ENCODE measurements at regions not wholly inside any gene's neighbourhood (a gene's known extent, or its start where the extent isn't known, plus 50 kb on each side); places are given as distances from the start of the nearest gene placed in this dataset.

DNA sequence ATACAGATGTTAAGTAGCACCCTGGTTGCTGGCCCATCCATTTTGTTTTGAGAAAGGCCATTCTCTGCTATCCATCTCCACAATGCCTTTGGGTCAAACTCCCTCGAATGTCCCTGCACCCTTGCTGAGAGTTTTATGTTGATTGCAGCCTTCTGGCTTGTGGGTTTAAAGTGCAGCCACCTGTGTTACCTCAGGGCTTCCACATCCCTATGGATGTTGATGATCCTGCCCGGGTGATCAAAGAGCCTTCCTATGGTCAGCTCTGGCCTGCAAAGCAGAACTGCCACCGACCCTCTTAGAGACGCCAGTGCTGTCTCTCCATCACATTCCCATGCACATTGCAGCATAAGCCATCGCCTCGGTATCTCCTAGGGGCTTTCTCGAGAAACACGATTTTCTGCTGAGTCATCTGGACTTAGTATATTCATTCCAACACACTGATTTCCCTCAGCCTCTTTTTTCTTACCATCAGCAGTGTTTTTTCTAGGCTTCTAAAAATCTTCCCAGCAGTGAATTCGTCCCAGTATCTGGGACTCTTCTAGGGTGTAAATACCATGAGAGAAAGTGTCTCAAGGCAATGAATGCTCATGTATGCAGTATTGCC lies 585.7 kb upstream of the TMEM132C start:
- TF ChIP-seq MXI1 (conservative IDR thresholded peaks at IDR 0.05; ENCODE audit: poor library complexity, severe bottlenecking) (no peak), TAF1 (IDR thresholded peaks at IDR 0.05; ENCODE audit: low read depth) (no peak), EP300 (conservative IDR thresholded peaks at IDR 0.05; ENCODE audit: poor library complexity, severe bottlenecking) (no peak), EZH2 (IDR thresholded peaks at IDR 0.05; ENCODE audit: borderline replicate concordance, insufficient read depth, low read length, poor library complexity, severe bottlenecking) (no peak)
- TF ChIP-seq, protein P1, sequence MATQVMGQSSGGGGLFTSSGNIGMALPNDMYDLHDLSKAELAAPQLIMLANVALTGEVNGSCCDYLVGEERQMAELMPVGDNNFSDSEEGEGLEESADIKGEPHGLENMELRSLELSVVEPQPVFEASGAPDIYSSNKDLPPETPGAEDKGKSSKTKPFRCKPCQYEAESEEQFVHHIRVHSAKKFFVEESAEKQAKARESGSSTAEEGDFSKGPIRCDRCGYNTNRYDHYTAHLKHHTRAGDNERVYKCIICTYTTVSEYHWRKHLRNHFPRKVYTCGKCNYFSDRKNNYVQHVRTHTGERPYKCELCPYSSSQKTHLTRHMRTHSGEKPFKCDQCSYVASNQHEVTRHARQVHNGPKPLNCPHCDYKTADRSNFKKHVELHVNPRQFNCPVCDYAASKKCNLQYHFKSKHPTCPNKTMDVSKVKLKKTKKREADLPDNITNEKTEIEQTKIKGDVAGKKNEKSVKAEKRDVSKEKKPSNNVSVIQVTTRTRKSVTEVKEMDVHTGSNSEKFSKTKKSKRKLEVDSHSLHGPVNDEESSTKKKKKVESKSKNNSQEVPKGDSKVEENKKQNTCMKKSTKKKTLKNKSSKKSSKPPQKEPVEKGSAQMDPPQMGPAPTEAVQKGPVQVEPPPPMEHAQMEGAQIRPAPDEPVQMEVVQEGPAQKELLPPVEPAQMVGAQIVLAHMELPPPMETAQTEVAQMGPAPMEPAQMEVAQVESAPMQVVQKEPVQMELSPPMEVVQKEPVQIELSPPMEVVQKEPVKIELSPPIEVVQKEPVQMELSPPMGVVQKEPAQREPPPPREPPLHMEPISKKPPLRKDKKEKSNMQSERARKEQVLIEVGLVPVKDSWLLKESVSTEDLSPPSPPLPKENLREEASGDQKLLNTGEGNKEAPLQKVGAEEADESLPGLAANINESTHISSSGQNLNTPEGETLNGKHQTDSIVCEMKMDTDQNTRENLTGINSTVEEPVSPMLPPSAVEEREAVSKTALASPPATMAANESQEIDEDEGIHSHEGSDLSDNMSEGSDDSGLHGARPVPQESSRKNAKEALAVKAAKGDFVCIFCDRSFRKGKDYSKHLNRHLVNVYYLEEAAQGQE (IDR thresholded peaks at IDR 0.05; ENCODE audit: borderline replicate concordance), result no peak
- TF ChIP-seq, protein P2, sequence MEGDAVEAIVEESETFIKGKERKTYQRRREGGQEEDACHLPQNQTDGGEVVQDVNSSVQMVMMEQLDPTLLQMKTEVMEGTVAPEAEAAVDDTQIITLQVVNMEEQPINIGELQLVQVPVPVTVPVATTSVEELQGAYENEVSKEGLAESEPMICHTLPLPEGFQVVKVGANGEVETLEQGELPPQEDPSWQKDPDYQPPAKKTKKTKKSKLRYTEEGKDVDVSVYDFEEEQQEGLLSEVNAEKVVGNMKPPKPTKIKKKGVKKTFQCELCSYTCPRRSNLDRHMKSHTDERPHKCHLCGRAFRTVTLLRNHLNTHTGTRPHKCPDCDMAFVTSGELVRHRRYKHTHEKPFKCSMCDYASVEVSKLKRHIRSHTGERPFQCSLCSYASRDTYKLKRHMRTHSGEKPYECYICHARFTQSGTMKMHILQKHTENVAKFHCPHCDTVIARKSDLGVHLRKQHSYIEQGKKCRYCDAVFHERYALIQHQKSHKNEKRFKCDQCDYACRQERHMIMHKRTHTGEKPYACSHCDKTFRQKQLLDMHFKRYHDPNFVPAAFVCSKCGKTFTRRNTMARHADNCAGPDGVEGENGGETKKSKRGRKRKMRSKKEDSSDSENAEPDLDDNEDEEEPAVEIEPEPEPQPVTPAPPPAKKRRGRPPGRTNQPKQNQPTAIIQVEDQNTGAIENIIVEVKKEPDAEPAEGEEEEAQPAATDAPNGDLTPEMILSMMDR (IDR thresholded peaks at IDR 0.05; ENCODE audit: poor library complexity, severe bottlenecking), result no peak
- Histone ChIP-seq H3K9me2 (ENCODE audit: insufficient read depth, low read length) (no peaks in the 10 kb centered on the region), H3K4me2 (ENCODE audit: low read length) (no peak overlapping the region), H3K9ac (ENCODE audit: low read length) (no peak overlapping the region), H2AFZ (ENCODE audit: low read depth, low read length) (no peak overlapping the region), H4K20me1 (ENCODE audit: insufficient read depth) (no peaks in the 10 kb centered on the region), H3K36me3 (ENCODE audit: insufficient read depth, low read length) (no peaks in the 10 kb centered on the region), H3K27me3 (ENCODE audit: insufficient read depth, low read depth, low read length) (no peaks in the 10 kb centered on the region), H3K9me3 (ENCODE audit: low read length) (no peaks in the 10 kb centered on the region), H3K79me2 (replicated peaks; ENCODE audit: insufficient read depth, low read length) (no peaks in the 10 kb centered on the region), H3F3A (ENCODE audit: insufficient read depth, low read length, poor library complexity, severe bottlenecking) (no peaks in the 10 kb centered on the region), H3K4me3 (ENCODE audit: low read length) (no peak overlapping the region), H3K27ac (ENCODE audit: low read length) (no peak overlapping the region)

DNA sequence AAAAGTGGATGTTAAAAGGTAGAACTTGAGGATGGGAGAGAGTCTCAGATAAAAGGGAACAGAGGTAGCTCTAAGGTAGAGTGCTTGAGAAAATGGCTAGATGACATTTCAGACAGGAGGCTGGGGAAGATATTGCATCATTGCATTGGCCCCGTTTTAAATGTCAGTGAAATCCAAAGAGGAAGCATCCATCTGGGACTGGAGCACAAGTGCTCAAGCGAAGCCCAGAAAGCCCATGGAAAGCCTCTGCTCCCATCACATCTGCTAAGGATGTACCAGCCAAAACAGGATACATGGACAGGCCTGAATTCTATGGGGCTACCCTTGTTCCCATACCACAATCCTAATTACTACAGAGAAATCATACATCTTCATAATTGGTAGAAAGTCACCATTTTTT lies 581.5 kb upstream of the TMEM132C start:
- no peak overlapping the region for H3K4me3 ChIP-seq (ENCODE audit: low read length)
- TF ChIP-seq, protein P2 (IDR thresholded peaks at IDR 0.05; ENCODE audit: poor library complexity, severe bottlenecking), result no peak
- TF ChIP-seq, protein P1 (IDR thresholded peaks at IDR 0.05; ENCODE audit: borderline replicate concordance), result no peak
- TF ChIP-seq RAD21 (conservative IDR thresholded peaks at IDR 0.05), result no peak
- no peak for TF ChIP-seq MXI1 (conservative IDR thresholded peaks at IDR 0.05; ENCODE audit: poor library complexity, severe bottlenecking)
- H2AFZ ChIP-seq (ENCODE audit: low read depth, low read length), result no peak overlapping the region
- no peaks in the 10 kb centered on the region for H3K79me2 ChIP-seq (replicated peaks; ENCODE audit: insufficient read depth, low read length)
- no peaks in the 10 kb centered on the region for H4K20me1 ChIP-seq (ENCODE audit: insufficient read depth)
- no peak overlapping the region for H3K4me2 ChIP-seq (ENCODE audit: low read length)
- no peak overlapping the region for H3K9ac ChIP-seq (ENCODE audit: low read length)
- no peaks in the 10 kb centered on the region for H3K27me3 ChIP-seq (ENCODE audit: insufficient read depth, low read depth, low read length)
- H3K36me3 ChIP-seq (ENCODE audit: insufficient read depth, low read length), result no peaks in the 10 kb centered on the region
- no peak overlapping the region for H3K27ac ChIP-seq (ENCODE audit: low read length)
- no peaks in the 10 kb centered on the region for H3K9me2 ChIP-seq (ENCODE audit: insufficient read depth, low read length)
- H3F3A ChIP-seq (ENCODE audit: insufficient read depth, low read length, poor library complexity, severe bottlenecking), result no peaks in the 10 kb centered on the region
- no peaks in the 10 kb centered on the region for H3K9me3 ChIP-seq (ENCODE audit: low read length)
